Activated T-cell treated with anti-CD3 and anti-CD28 coated beads, Interleukin-2, amount 50 U/mL, for 24 hours (primary cell): ENCODE measurements at regions not wholly inside any gene's neighbourhood (a gene's known extent, or its start where the extent isn't known, plus 50 kb on each side); places are given as distances from the start of the nearest gene placed in this dataset.

Experiments used
- DNase-seq: peaks from one replicate; pipeline ENCODE4 v3.0.0-alpha.2; 2020
- H3K27ac Mint-ChIP-seq: 2 replicates; pipeline ENCODE4 v1.8.0; 2020; ENCODE audit warnings: mild to moderate bottlenecking, mixed read lengths
- H3K27me3 Mint-ChIP-seq: 2 replicates; pipeline ENCODE4 v1.8.0; 2020; ENCODE audit warnings: mixed read lengths
- H3K36me3 Mint-ChIP-seq: 2 replicates; pipeline ENCODE4 v1.8.0; 2020; ENCODE audit warnings: low read depth, mixed read lengths
- H3K4me1 Mint-ChIP-seq: 2 replicates; pipeline ENCODE4 v1.8.0; 2020; ENCODE audit warnings: low read depth, mixed read lengths
- H3K4me3 Mint-ChIP-seq: 2 replicates; pipeline ENCODE4 v1.8.0; 2020; ENCODE audit warnings: mild to moderate bottlenecking, moderate library complexity, mixed read lengths
- H3K9me3 Mint-ChIP-seq: 2 replicates; pipeline ENCODE4 v1.8.0; 2020; ENCODE audit warnings: mixed read lengths

GRCh38 chr14:55756557-55756956 lies 176.6 kb downstream of the KTN1 start:
- H3K36me3 Mint-ChIP-seq: no peaks in the 10 kb centered on the region
- no peak overlapping the region for H3K4me3 Mint-ChIP-seq
- peaks cover 4% of the 10 kb centered on the region for H3K27me3 Mint-ChIP-seq
- no peak for DNase-seq
- no peaks in the 10 kb centered on the region for H3K4me1 Mint-ChIP-seq
- H3K27ac Mint-ChIP-seq: no peak overlapping the region
- no peaks in the 10 kb centered on the region for H3K9me3 Mint-ChIP-seq

- peaks cover 3% of the 10 kb centered on the region for H3K27me3 Mint-ChIP-seq
- no peak for DNase-seq
- no peaks in the 10 kb centered on the region for H3K36me3 Mint-ChIP-seq
- peaks cover 5% of the 10 kb centered on the region for H3K4me1 Mint-ChIP-seq
- no peak overlapping the region for H3K4me3 Mint-ChIP-seq
- no peak overlapping the region for H3K27ac Mint-ChIP-seq
- H3K9me3 Mint-ChIP-seq: no peaks in the 10 kb centered on the region
Observed at GRCh38 chr14:55758796-55759195, 178.8 kb downstream of the KTN1 start.

GRCh38 chr14:55760789-55761566 lies 181.0 kb downstream of the KTN1 start:
- H3K27me3 Mint-ChIP-seq: peaks cover 3% of the 10 kb centered on the region
- no peaks in the 10 kb centered on the region for H3K36me3 Mint-ChIP-seq
- DNase-seq: no peak
- H3K27ac Mint-ChIP-seq: no peak overlapping the region
- no peaks in the 10 kb centered on the region for H3K9me3 Mint-ChIP-seq
- H3K4me1 Mint-ChIP-seq: peaks cover 5% of the 10 kb centered on the region
- no peak overlapping the region for H3K4me3 Mint-ChIP-seq

- Mint-ChIP-seq H3K4me1 (peaks cover 5% of the 10 kb centered on the region), H3K36me3 (no peaks in the 10 kb centered on the region), H3K4me3 (no peak overlapping the region), H3K27me3 (peaks cover 3% of the 10 kb centered on the region), H3K27ac (no peak overlapping the region), H3K9me3 (no peaks in the 10 kb centered on the region)
- no peak for DNase-seq
Observed at GRCh38 chr14:55761651-55762050, 181.6 kb downstream of the KTN1 start.

- peaks cover 3% of the 10 kb centered on the region for H3K27me3 Mint-ChIP-seq
- no peaks in the 10 kb centered on the region for H3K9me3 Mint-ChIP-seq
- H3K27ac Mint-ChIP-seq: no peak overlapping the region
- H3K36me3 Mint-ChIP-seq: no peaks in the 10 kb centered on the region
- no peak for DNase-seq
- no peak overlapping the region for H3K4me3 Mint-ChIP-seq
- H3K4me1 Mint-ChIP-seq: peaks cover 5% of the 10 kb centered on the region
Observed at GRCh38 chr14:55762595-55763232, 182.7 kb downstream of the KTN1 start.

GRCh38 chr14:55764784-55765183 lies 184.8 kb downstream of the KTN1 start:
- Mint-ChIP-seq H3K27ac (no peak overlapping the region), H3K4me3 (no peak overlapping the region), H3K27me3 (peaks cover 3% of the 10 kb centered on the region), H3K9me3 (no peaks in the 10 kb centered on the region), H3K4me1 (peaks cover 5% of the 10 kb centered on the region), H3K36me3 (no peaks in the 10 kb centered on the region)
- no peak for DNase-seq

- Mint-ChIP-seq H3K4me1 (peaks cover 5% of the 10 kb centered on the region), H3K4me3 (no peak overlapping the region), H3K27ac (no peak overlapping the region), H3K9me3 (no peaks in the 10 kb centered on the region), H3K36me3 (no peaks in the 10 kb centered on the region), H3K27me3 (peaks cover 3% of the 10 kb centered on the region)
- DNase-seq: no peak
Observed at GRCh38 chr14:55766071-55766470, 186.1 kb downstream of the KTN1 start.

GRCh38 chr14:55767286-55767685 lies 187.3 kb downstream of the KTN1 start:
- H3K4me1 Mint-ChIP-seq: peaks cover 3% of the 10 kb centered on the region
- no peak overlapping the region for H3K27ac Mint-ChIP-seq

GRCh38 chr14:55769877-55770276 lies 189.9 kb downstream of the KTN1 start:
- Mint-ChIP-seq H3K4me1 (no peaks in the 10 kb centered on the region), H3K27me3 (no peaks in the 10 kb centered on the region), H3K9me3 (no peaks in the 10 kb centered on the region), H3K36me3 (no peaks in the 10 kb centered on the region), H3K4me3 (no peak overlapping the region), H3K27ac (no peak overlapping the region)
- no peak for DNase-seq

More at GRCh38 chr14:55767286-55767685, 187.3 kb downstream of the KTN1 start:
- Mint-ChIP-seq H3K27me3 (no peaks in the 10 kb centered on the region), H3K36me3 (no peaks in the 10 kb centered on the region), H3K9me3 (no peaks in the 10 kb centered on the region), H3K4me3 (no peak overlapping the region)
- DNase-seq: no peak

GRCh38 chr14:55771242-55771981 lies 191.4 kb downstream of the KTN1 start:
- Mint-ChIP-seq H3K4me1 (no peaks in the 10 kb centered on the region), H3K36me3 (no peaks in the 10 kb centered on the region), H3K27me3 (no peaks in the 10 kb centered on the region), H3K27ac (no peak overlapping the region), H3K9me3 (no peaks in the 10 kb centered on the region), H3K4me3 (no peak overlapping the region)
- DNase-seq: no peak

- DNase-seq: no peak
- Mint-ChIP-seq H3K4me1 (no peaks in the 10 kb centered on the region), H3K4me3 (no peak overlapping the region), H3K27ac (no peak overlapping the region), H3K36me3 (no peaks in the 10 kb centered on the region), H3K9me3 (no peaks in the 10 kb centered on the region), H3K27me3 (no peaks in the 10 kb centered on the region)
Observed at GRCh38 chr14:55772486-55772885, 192.5 kb downstream of the KTN1 start.

GRCh38 chr14:55773312-55773711 lies 193.3 kb downstream of the KTN1 start:
- no peaks in the 10 kb centered on the region for H3K9me3 Mint-ChIP-seq
- no peaks in the 10 kb centered on the region for H3K36me3 Mint-ChIP-seq
- no peak overlapping the region for H3K4me3 Mint-ChIP-seq
- H3K27ac Mint-ChIP-seq: no peak overlapping the region
- H3K27me3 Mint-ChIP-seq: no peaks in the 10 kb centered on the region
- DNase-seq: no peak
- H3K4me1 Mint-ChIP-seq: no peaks in the 10 kb centered on the region

- Mint-ChIP-seq H3K9me3 (no peaks in the 10 kb centered on the region), H3K27me3 (no peaks in the 10 kb centered on the region), H3K27ac (no peak overlapping the region)
Observed at GRCh38 chr14:55773984-55774545, 194.1 kb downstream of the KTN1 start.

GRCh38 chr14:55777877-55778276 lies 197.9 kb downstream of the KTN1 start:
- Mint-ChIP-seq H3K9me3 (no peaks in the 10 kb centered on the region), H3K4me3 (no peak overlapping the region)

More at GRCh38 chr14:55773984-55774545, 194.1 kb downstream of the KTN1 start:
- H3K4me1 Mint-ChIP-seq: no peaks in the 10 kb centered on the region
- no peak overlapping the region for H3K4me3 Mint-ChIP-seq
- no peak for DNase-seq
- no peaks in the 10 kb centered on the region for H3K36me3 Mint-ChIP-seq

More at GRCh38 chr14:55777877-55778276, 197.9 kb downstream of the KTN1 start:
- no peak for DNase-seq
- no peak overlapping the region for H3K27ac Mint-ChIP-seq
- no peaks in the 10 kb centered on the region for H3K4me1 Mint-ChIP-seq
- H3K36me3 Mint-ChIP-seq: no peaks in the 10 kb centered on the region
- no peaks in the 10 kb centered on the region for H3K27me3 Mint-ChIP-seq
